ENCODE measurements at regions not wholly inside any gene's neighbourhood (a gene's known extent, or its start where the extent isn't known, plus 50 kb on each side); places are given as distances from the start of the nearest gene placed in this dataset.
"Not testable (repeated sequence)": the region's sequence is repeated elsewhere in the genome, so short reads cannot be mapped to it uniquely, and the experiment has no call there.

- DNase-seq, result no peak
Measured at GRCh38 chr18:67131498-67131897, 385.0 kb downstream of the DSEL start.

DNA sequence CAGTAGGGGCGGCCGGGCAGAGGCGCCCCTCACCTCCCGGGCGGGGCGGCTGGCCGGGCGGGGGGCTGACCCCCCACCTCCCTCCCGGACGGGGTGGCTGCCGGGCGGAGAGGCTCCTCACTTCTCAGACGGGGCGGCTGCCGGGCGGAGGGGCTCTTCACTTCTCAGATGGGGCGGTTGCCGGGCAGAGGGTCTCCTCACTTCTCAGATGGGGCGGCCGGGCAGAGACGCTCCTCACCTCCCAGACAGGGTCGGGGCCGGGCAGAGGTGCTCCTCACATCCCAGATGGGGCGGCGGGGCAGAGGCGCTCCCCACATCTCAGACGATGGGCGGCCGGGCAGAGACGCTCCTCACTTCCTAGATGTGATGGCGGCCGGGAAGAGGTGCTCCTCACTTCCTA, 389.8 kb downstream of the DSEL start:
- not testable (repeated sequence) for DNase-seq

DNA sequence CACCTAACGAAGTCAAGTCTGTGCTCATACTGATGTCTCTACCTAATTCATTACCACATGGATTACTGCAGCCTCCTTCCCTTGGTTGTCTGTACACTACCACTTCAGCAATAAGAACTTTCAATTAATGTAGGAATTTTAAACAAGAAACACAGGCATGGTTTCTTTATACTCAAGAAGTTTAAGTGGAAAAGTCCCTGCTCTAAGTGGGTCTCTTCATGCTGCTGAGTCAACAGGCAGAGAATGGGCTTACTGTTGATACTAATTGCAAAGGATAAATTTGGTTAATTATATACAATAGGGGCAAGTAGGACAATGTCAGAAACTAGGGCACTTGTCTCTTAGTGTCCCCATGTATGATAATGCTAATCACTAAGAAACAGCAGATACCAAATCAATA, 392.6 kb downstream of the DSEL start:
- DNase-seq, result no peak

DNA sequence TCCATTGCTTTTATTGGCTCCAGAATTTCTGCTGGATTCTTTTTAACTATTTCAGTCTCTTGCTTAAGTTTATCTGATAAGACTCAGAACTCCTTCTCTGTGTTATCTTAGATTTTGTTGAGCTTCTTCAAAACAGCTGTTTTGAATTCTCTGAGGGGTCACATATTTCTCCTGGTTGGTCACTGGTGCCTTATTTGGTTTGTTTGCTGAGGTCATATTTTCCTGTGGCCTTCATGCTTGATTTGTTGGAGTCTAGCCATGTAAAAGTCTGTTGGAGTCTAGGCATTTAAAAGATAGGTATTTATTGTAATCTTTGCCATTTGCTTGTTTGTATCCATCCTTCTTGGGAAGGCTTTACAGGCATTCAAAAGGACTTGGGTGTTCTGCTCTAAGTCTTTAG, 398.7 kb downstream of the DSEL start:
- DNase-seq, result no peak

- DNase-seq, result no peak
Measured at GRCh38 chr18:67109535-67109934, 407.0 kb downstream of the DSEL start.

DNA sequence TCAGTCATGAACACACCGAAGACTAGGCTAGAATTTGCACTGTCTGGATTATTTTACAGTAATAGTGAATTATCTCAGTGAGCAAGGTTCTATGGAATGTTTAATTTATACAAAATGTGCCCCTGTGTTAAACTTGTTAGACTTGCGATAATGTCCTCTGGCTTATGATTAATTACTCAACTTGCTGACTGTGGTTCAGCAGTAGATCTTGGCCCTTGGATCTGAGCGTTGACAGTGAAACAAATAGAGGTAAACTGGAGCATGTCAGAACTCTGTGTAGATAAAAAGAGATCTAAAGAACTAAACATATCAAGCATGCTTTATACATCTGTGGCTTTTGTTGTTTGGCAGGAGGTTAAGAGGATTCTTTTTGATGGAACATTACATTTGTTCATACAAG, 407.6 kb downstream of the DSEL start:
- DNase-seq, result no peak

DNA sequence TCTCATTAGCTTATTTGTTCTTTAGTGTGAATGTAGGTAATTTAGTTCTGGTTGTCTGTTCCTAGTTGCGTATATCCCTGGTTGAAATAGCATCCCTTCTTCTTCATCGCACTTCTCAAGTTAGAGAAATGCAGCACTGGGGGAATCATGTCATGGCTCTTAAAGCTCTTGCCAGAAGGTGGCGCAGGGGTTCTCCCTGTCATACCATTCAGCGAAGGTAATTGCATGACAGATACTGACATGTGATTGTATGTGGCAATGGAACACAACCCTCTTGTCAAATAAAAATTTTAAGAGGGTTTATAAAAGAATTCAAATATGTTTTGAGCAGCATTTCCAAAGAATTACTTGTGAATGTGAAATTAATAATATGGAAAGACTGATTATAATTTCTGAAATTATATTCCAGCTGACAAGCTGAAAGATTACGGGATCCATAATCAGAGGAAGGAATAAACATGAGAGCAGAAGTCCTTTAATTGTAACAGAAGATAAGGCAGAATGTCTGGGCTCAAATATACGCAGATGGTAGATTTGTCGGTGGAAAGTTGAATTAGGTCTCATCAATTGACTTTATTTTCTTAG, 411.7 kb downstream of the DSEL start:
- DNase-seq, result peak in 1 of 2 donors; percentile 29

- DNase-seq, result no peak
Measured at GRCh38 chr18:67094123-67094522, 422.4 kb downstream of the DSEL start.

DNA sequence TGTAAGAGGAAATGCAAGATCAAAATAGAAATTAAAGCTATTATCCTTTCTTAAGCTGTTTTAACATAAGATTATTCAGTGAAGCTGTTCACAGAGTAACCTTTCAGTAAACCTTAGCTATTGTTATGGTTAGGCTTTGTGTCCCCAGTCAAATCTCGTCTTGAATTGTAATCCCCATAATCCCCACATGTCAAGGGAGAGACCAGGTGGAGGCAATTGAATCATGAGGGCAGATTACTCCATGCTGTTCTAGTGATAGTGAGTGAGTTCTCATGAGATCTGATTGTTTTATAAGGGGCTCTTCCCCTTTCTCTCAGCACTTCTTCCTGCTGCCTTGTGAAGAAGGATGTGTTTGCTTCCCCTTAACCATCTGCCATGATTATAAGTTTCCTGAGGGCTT, 424.4 kb downstream of the DSEL start:
- no peak for DNase-seq

GRCh38 chr18:67081482-67082211, 434.9 kb downstream of the DSEL start:
- no peak for DNase-seq

- no peak for DNase-seq
Measured at GRCh38 chr18:67080601-67081000, 435.9 kb downstream of the DSEL start.

GRCh38 chr18:67074309-67074708, 442.2 kb downstream of the DSEL start:
- DNase-seq, result no peak

GRCh38 chr18:67072791-67073190, 443.7 kb downstream of the DSEL start:
- no peak for DNase-seq

- DNase-seq, result no peak
Measured at GRCh38 chr18:67068608-67069007, 447.9 kb downstream of the DSEL start.

DNA sequence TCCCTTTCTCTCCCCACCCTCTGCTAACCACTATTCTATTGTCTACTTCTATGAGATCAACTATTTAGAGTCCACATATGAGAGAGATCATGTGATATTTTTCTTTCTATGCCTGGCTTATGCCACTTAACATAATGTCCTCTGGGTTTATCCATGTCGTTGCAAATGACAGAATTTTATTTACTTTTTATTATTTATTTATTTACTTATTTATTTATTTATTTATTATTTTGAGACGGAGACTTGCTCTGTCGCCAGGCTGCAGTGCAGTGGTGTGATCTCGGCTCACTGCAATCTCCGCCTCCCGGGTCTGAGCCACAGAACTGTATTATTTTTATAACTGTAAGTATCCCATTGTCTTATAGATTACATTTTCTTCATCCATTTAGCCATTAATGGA, 443.4 kb upstream of the CDH19 start:
- no peak for DNase-seq

DNA sequence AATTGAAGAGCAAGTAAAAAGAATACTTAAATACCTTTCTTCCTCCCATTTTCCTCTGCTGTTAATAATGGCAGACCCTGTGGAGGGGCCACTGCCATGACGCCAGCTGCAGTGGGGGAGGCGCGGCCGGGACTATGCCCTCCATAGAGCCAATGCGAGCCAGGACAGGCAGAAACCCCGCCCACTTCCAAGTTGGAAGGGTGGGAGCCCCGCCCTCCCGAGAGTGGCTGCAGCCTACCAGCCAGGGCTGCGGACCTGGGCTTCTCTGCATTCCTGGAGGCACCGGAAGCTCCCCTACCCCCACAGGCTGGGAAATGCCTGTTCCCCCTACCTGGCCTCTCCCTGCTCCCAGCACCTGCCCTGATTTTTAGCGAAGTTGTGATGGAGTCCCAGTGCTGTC, 439.4 kb upstream of the CDH19 start:
- no peak for DNase-seq

- no peak for DNase-seq
Measured at GRCh38 chr18:67041334-67041733, 437.4 kb upstream of the CDH19 start.

GRCh38 chr18:67035026-67035425, 431.1 kb upstream of the CDH19 start:
- DNase-seq, result no peak

DNA sequence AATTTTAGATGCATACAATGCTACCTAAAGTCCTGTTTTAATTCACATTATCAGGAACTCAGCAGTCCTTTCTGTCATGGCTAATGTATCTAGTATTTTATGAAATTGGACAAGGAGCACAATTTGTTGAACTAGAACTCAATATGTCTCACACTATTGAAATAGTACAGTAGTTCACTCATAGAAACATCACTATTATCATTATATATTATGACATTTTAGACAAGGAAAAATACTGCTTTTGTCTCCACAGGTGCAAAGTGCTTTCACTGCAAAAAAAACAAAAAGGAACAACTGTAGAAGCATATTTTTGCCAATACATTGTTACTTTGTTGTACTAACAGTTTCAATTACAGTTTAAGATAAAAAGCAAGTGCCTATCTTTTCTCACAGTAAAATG, 419.2 kb upstream of the CDH19 start:
- no peak for DNase-seq

- DNase-seq, result no peak
Measured at GRCh38 chr18:67010919-67011318, 407.0 kb upstream of the CDH19 start.

GRCh38 chr18:67007999-67008398, 404.1 kb upstream of the CDH19 start:
- no peak for DNase-seq

- DNase-seq, result no peak
Measured at GRCh38 chr18:67007085-67007484, 403.2 kb upstream of the CDH19 start.

GRCh38 chr18:67001052-67001451, 397.2 kb upstream of the CDH19 start:
- DNase-seq, result no peak

- no peak for DNase-seq
Measured at GRCh38 chr18:66999003-66999402, 395.1 kb upstream of the CDH19 start.

GRCh38 chr18:66995270-66995669, 391.4 kb upstream of the CDH19 start:
- no peak for DNase-seq
